Keratinocyte (primary cell): ENCODE measurements at regions not wholly inside any gene's neighbourhood (a gene's known extent, or its start where the extent isn't known, plus 50 kb on each side); places are given as distances from the start of the nearest gene placed in this dataset.

Source experiments
- DNase-seq: peaks from one replicate; pipeline ENCODE4 v3.0.0-alpha.2; 2011; ENCODE audit warnings: low read depth, missing footprints, low spot score
- FAIRE-seq: peaks from 2 replicates; lab custom pipeline; 2011; peaks lifted over from hg19 to GRCh38; lab: Jason Lieb, UNC
- H2AFZ ChIP-seq: 2 replicates; pipeline ENCODE4 v1.6.0; 2012; ENCODE audit warnings: low read length, control low read depth, inconsistent platforms; ENCODE audit not compliant: control insufficient read depth
- H3K27ac ChIP-seq: 2 replicates; pipeline ENCODE4 v1.5.1; 2011; ENCODE audit warnings: low read length; ENCODE audit not compliant: control insufficient read depth, insufficient read depth
- H3K27me3 ChIP-seq: 3 replicates; pipeline ENCODE4 v1.6.0; 2011; ENCODE audit warnings: low read length; ENCODE audit not compliant: control insufficient read depth, insufficient read depth; ENCODE audit errors: extremely low read depth
- H3K36me3 ChIP-seq, 2 experiments: 2 replicates in 1 of 2; 3 replicates in 1 of 2; pipeline ENCODE4 v1.5.1; 2011; ENCODE audit warnings: low read length in 2 of 2, mild to moderate bottlenecking in 1 of 2; ENCODE audit not compliant: control insufficient read depth in 2 of 2, insufficient read depth in 2 of 2; ENCODE audit errors: extremely low read depth in 1 of 2
- H3K4me1 ChIP-seq: 3 replicates; pipeline ENCODE4 v1.5.1; 2011; ENCODE audit warnings: low read length; ENCODE audit not compliant: control insufficient read depth, insufficient read depth; ENCODE audit errors: extremely low read depth
- H3K4me2 ChIP-seq: 3 replicates; pipeline ENCODE4 v1.6.0; 2011; ENCODE audit warnings: low read depth, low read length; ENCODE audit not compliant: control insufficient read depth, insufficient read depth; ENCODE audit errors: extremely low read depth
- H3K4me3 ChIP-seq, 3 experiments: fragments of 200-600 bp in 1 of 3; sonication (generic) in 1 of 3; 2 replicates in 2 of 3; 3 replicates in 1 of 3; pipeline ENCODE4 v1.5.1; 2011 to 2016; ENCODE audit warnings: low read length in 3 of 3, mild to moderate bottlenecking in 3 of 3, control low read depth in 2 of 3, inconsistent platforms in 1 of 3, low read depth in 1 of 3, mixed read lengths in 1 of 3, mixed run types in 1 of 3, moderate library complexity in 1 of 3; ENCODE audit not compliant: control insufficient read depth in 2 of 3, insufficient read depth in 2 of 3; ENCODE audit errors: extremely low read depth in 1 of 3
- H3K79me2 ChIP-seq: 2 replicates; pipeline ENCODE4 v1.6.0; 2012; ENCODE audit warnings: low read length; ENCODE audit not compliant: control insufficient read depth, insufficient read depth
- H3K9ac ChIP-seq: 3 replicates; pipeline ENCODE4 v1.6.0; 2011; ENCODE audit warnings: low read length; ENCODE audit not compliant: control insufficient read depth, insufficient read depth; ENCODE audit errors: extremely low read depth
- H3K9me1 ChIP-seq: 3 replicates; pipeline ENCODE4 v1.6.0; 2011; ENCODE audit warnings: low read length; ENCODE audit not compliant: control insufficient read depth, insufficient read depth; ENCODE audit errors: extremely low read depth
- H3K9me3 ChIP-seq: 2 replicates; pipeline ENCODE4 v1.5.1; 2012; ENCODE audit warnings: low read depth, low read length; ENCODE audit not compliant: control insufficient read depth
- H4K20me1 ChIP-seq: 3 replicates; pipeline ENCODE4 v1.6.0; 2011; ENCODE audit warnings: low read length; ENCODE audit not compliant: control insufficient read depth, insufficient read depth; ENCODE audit errors: extremely low read depth
- CTCF ChIP-seq, 3 experiments: IDR thresholded peaks in 1 of 3; conservative IDR thresholded peaks in 1 of 3; optimal IDR thresholded peaks in 1 of 3; 2 replicates in 2 of 3; 3 replicates in 1 of 3; pipeline versions ENCODE3 to v1.5.1; 2011; ENCODE audit warnings: low read length in 3 of 3, mild to moderate bottlenecking in 3 of 3, moderate library complexity in 2 of 3, control low read depth in 1 of 3, inconsistent platforms in 1 of 3; ENCODE audit not compliant: insufficient read depth in 2 of 3; ENCODE audit errors: extremely low read depth in 1 of 3
- EZH2 ChIP-seq: IDR thresholded peaks from one replicate; pipeline ENCODE4 v1.6.1; 2012; ENCODE audit warnings: inconsistent platforms, mild to moderate bottlenecking, low read length, moderate library complexity
- dilution Hi-C: fragments of 300-500 bp; cut with MboI; formaldehyde crosslinking; loops from one replicate; pipeline ENCODE4 v1.7.0; 2020; ENCODE audit warnings: low sequenced_read_pairs; ENCODE audit not compliant: extremely low pct_ligation_motif_present

GRCh38 chr15:70337277-70338186 lies 239.8 kb upstream of the TLE3 start:
- H3K9me3 ChIP-seq = no peaks in the 10 kb centered on the region
- no peak for DNase-seq
- H3K4me2 ChIP-seq = no peak overlapping the region
- no peak overlapping the region for H3K27ac ChIP-seq
- no peak overlapping the region for H3K4me3 ChIP-seq
- TF ChIP-seq EZH2 = no peak
- no peak for TF ChIP-seq CTCF (optimal IDR thresholded peaks at IDR 0.05 in 1 of 3, IDR thresholded peaks at IDR 0.05 in 1 of 3, conservative IDR thresholded peaks at IDR 0.05 in 1 of 3; ENCODE audit: extremely low read depth in 1 of 3, insufficient read depth in 2 of 3, low read length in 3 of 3)
- H4K20me1 ChIP-seq = no peaks in the 10 kb centered on the region
- H3K9ac ChIP-seq = no peak overlapping the region
- H2AFZ ChIP-seq = no peak overlapping the region
- FAIRE-seq = no peak
- no peaks in the 10 kb centered on the region for H3K4me1 ChIP-seq
- no peaks in the 10 kb centered on the region for H3K36me3 ChIP-seq
- no peaks in the 10 kb centered on the region for H3K79me2 ChIP-seq
- H3K27me3 ChIP-seq = peaks cover 11% of the 10 kb centered on the region
- H3K9me1 ChIP-seq = no peaks in the 10 kb centered on the region
- dilution Hi-C loops = no loop called here

- FAIRE-seq = no peak
- H3K27ac ChIP-seq = no peak overlapping the region
These were observed 238.8 kb upstream of the TLE3 start for GRCh38 chr15:70336425-70337009.

More at GRCh38 chr15:70336425-70337009, 238.8 kb upstream of the TLE3 start:
- Histone ChIP-seq H4K20me1 (no peaks in the 10 kb centered on the region), H3K4me3 (no peak overlapping the region), H3K4me2 (no peak overlapping the region), H3K36me3 (no peaks in the 10 kb centered on the region), H3K27me3 (peaks cover 11% of the 10 kb centered on the region), H3K9ac (no peak overlapping the region), H3K9me1 (no peaks in the 10 kb centered on the region), H3K9me3 (no peaks in the 10 kb centered on the region), H3K79me2 (no peaks in the 10 kb centered on the region), H3K4me1 (no peaks in the 10 kb centered on the region), H2AFZ (no peak overlapping the region)
- dilution Hi-C loops = no loop called here
- TF ChIP-seq EZH2 = no peak
- TF ChIP-seq CTCF (optimal IDR thresholded peaks at IDR 0.05 in 1 of 3, IDR thresholded peaks at IDR 0.05 in 1 of 3, conservative IDR thresholded peaks at IDR 0.05 in 1 of 3; ENCODE audit: extremely low read depth in 1 of 3, insufficient read depth in 2 of 3, low read length in 3 of 3) = no peak
- DNase-seq = no peak
